GM20000 (cell line): ENCODE measurements at regions not wholly inside any gene's neighbourhood (a gene's known extent, or its start where the extent isn't known, plus 50 kb on each side); places are given as distances from the start of the nearest gene placed in this dataset.

Experiments
- DNase-seq: peaks from one replicate; pipeline ENCODE4 v3.0.0; 2012; ENCODE audit warnings: low spot score
- TF ChIP-seq, protein P1 (sequence below): IDR thresholded peaks from 2 replicates; pipeline ENCODE4 v1.5.1; 2012; ENCODE audit warnings: mild to moderate bottlenecking, control low read depth; ENCODE audit errors: extremely low read depth, missing control alignments

DNA sequence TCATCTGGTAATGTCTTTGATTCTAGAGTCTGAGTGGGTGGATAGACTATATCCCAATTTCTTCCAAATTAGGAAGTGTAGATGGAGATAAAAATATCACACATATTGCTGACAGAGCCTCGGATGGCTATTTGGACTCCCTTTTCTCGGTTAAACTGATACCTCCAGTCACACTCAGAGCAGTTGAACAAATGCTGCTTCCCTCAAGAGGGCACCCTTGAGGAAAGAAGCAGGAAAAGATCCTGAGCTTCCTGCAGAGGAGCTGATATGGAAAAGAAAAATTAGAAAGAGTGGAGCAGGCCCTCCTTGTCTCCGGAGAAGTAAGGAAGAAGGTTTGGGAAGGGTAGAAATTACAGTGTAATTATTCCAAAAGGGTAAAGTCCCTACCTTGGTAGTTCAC is 96.2 kb upstream of the CCSER1 start:
- TF ChIP-seq, protein P1, sequence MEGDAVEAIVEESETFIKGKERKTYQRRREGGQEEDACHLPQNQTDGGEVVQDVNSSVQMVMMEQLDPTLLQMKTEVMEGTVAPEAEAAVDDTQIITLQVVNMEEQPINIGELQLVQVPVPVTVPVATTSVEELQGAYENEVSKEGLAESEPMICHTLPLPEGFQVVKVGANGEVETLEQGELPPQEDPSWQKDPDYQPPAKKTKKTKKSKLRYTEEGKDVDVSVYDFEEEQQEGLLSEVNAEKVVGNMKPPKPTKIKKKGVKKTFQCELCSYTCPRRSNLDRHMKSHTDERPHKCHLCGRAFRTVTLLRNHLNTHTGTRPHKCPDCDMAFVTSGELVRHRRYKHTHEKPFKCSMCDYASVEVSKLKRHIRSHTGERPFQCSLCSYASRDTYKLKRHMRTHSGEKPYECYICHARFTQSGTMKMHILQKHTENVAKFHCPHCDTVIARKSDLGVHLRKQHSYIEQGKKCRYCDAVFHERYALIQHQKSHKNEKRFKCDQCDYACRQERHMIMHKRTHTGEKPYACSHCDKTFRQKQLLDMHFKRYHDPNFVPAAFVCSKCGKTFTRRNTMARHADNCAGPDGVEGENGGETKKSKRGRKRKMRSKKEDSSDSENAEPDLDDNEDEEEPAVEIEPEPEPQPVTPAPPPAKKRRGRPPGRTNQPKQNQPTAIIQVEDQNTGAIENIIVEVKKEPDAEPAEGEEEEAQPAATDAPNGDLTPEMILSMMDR = no peak

DNA sequence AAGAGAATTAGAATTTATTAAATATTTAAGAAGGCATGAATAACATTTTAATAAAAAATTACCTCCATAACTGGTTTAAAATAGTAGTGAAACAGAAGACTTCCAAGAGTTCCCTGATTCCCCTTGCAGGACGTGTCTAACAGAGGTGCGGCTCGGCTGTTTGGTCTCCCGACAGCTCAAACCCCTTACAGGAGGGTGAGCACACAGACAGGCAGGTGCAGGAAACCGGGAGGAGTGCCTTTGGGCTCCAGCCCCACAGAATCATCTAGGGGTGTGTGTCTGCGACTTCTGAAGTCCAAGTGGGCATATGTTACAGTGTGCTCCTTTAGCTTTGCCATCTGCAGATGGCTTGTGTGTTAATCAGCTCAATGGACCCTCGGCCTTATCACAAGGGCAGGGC is 88.1 kb upstream of the CCSER1 start:
- TF ChIP-seq, protein P1 = no peak
- DNase-seq = no peak

More for the DNA sequence above, 96.2 kb upstream of the CCSER1 start:
- no peak for DNase-seq

DNA sequence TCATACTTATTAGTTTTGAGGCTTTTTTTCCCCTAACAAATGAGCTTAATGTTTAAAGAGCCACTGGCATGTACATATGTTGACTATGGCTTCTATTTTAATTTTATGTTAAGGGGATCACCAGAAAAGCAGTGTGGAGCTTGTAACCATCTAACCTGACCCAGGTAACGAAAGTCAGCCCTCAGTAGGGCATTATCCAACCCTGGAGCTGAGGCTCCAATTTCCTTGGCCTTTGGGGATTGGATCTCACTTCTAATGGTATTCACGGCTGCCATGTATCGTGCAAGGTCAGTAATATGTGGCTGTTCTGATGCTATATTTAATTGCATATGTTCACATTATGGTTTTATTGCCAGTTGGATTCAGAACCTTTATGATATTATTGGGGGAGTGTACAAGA is 75.2 kb upstream of the CCSER1 start:
- TF ChIP-seq, protein P1 = no peak
- DNase-seq = no peak

DNA sequence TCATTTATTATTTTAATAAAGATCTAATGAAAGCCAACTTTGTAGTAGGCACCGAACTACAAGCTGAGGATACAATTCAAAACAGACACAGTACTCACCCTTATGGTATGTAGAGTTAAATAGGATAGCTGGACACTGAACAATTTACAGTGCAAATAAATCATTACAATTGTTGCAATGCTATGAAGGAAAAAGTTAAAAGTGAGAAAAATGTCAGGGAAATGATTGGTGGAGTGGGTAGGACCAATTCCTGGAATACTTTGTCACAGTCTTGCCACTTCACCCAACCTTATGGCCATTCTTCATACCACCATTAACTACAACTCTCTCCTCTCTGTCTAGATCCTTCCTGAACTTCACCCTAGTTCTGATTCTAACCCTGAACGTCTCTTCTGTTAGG is 70.1 kb upstream of the CCSER1 start:
- no peak for DNase-seq

DNA sequence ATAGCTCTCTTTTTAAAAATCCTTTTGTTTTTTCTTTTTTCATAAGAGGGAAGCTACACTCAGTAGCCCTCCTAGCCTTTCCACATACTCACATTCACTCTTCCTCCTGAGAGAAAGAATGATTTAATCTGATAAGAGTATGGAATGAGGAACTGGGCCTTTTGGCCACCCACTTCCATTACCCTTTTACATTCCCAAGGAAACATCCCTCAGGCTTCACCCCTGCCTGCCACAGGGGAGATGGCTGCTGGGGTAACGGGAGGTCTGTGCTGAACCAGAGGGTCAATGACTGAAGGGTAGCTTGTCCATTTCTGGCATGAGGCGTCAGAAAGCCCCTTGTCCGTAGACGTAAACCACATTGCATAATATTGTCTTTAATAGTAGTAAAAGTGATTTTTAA is 67.2 kb upstream of the CCSER1 start:
- TF ChIP-seq, protein P1 = no peak
- no peak for DNase-seq

More for the DNA sequence above, 70.1 kb upstream of the CCSER1 start:
- TF ChIP-seq, protein P1 = no peak

DNA sequence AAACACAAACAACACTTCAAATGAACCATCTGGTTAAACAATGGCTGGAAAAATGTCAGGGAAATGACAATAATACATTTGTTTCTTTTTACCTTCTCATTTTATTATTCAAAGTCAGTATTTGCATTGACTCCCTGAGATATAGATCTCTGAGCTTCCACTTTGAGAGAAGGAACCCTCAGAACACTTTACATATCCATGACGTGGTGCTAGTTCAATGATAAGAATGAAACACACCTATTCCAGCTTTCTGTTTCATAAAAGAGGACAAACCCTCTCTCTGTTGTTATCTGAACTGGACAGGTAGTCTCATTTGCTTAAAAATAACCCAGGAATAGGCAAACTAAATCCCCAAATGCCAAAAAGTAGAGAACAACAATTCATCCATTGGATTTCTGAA is 65.3 kb upstream of the CCSER1 start:
- no peak for DNase-seq

DNA sequence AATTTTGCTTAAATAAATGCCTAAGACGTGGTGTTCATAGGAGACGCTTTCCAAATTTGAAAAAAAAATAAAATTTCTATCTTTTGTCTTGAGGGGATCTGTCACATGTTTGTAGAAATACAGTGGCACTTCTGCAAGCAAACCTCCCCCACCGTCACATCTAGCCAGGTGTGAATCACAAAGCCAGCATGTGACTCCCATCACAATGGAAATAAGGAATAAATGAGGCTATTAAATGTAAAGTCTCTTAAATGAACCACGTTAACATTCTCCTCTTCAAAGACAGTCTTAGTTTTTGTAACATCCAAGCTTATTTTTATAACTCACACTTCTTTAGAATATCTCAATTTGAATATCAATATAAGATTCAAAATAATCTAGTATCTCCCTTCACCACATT is 63.0 kb upstream of the CCSER1 start:
- TF ChIP-seq, protein P1 = no peak
- DNase-seq = no peak

More for the DNA sequence above, 65.3 kb upstream of the CCSER1 start:
- TF ChIP-seq, protein P1 = no peak
